ENCODE measurements at regions not wholly inside any gene's neighbourhood (a gene's known extent, or its start where the extent isn't known, plus 50 kb on each side); places are given as distances from the start of the nearest gene placed in this dataset.

DNA sequence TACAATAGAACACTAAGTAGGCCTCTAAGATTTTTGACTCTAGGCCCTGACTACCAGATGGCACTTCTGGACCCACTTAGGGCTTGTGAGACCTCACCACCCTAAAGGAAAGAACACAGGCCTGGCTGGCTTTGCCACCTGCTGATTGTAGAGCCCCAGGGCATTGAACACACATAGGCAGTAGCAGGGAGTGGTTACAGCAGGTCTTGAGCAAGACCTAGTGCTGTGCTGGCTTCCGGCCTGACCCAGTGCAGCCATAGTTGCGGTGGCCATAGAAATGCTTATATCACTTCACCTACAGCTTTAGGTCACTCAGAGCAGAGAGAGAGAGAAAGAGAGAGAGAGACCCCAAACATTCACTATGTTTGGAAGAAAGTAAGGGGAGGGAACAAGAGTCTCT, 223.2 kb downstream of the LRATD1 start:
- no peaks in the 10 kb centered on the region for H3K36me3 ChIP-seq (ENCODE audit: control insufficient read depth, insufficient read depth, low read length)
- no TSS peak for BruUV-seq (replicated peaks)
- ChIA-PET POLR2A (no interaction called here), CTCF (no interaction called here)
- intact Hi-C loops (cut with micrococcal nuclease; ENCODE audit: unreplicated experiment): no loop called here
- DNase-seq (ENCODE audit: low read depth, low spot score): no peak
- no peak overlapping the region for H3K4me3 ChIP-seq (ENCODE audit: low read depth in 2 of 2, low read length in 2 of 2)
- no peak overlapping the region for H3K27ac ChIP-seq (ENCODE audit: low read length)
- ATAC-seq: no peak
- no peaks in the 10 kb centered on the region for H3K27me3 ChIP-seq (ENCODE audit: control insufficient read depth, insufficient read depth, low read length)
- TF ChIP-seq TCF7L2 (IDR thresholded peaks at IDR 0.05; ENCODE audit: low read depth, low read length) (no peak), POLR2AphosphoS5 (IDR thresholded peaks at IDR 0.05; ENCODE audit: low read depth, low read length) (no peak), SIN3A (IDR thresholded peaks at IDR 0.05; ENCODE audit: borderline replicate concordance, insufficient read depth, low read depth, low read length) (no peak)
- TF ChIP-seq, protein P1, sequence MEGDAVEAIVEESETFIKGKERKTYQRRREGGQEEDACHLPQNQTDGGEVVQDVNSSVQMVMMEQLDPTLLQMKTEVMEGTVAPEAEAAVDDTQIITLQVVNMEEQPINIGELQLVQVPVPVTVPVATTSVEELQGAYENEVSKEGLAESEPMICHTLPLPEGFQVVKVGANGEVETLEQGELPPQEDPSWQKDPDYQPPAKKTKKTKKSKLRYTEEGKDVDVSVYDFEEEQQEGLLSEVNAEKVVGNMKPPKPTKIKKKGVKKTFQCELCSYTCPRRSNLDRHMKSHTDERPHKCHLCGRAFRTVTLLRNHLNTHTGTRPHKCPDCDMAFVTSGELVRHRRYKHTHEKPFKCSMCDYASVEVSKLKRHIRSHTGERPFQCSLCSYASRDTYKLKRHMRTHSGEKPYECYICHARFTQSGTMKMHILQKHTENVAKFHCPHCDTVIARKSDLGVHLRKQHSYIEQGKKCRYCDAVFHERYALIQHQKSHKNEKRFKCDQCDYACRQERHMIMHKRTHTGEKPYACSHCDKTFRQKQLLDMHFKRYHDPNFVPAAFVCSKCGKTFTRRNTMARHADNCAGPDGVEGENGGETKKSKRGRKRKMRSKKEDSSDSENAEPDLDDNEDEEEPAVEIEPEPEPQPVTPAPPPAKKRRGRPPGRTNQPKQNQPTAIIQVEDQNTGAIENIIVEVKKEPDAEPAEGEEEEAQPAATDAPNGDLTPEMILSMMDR (IDR thresholded peaks at IDR 0.05): no peak
- TF ChIP-seq, protein P2, sequence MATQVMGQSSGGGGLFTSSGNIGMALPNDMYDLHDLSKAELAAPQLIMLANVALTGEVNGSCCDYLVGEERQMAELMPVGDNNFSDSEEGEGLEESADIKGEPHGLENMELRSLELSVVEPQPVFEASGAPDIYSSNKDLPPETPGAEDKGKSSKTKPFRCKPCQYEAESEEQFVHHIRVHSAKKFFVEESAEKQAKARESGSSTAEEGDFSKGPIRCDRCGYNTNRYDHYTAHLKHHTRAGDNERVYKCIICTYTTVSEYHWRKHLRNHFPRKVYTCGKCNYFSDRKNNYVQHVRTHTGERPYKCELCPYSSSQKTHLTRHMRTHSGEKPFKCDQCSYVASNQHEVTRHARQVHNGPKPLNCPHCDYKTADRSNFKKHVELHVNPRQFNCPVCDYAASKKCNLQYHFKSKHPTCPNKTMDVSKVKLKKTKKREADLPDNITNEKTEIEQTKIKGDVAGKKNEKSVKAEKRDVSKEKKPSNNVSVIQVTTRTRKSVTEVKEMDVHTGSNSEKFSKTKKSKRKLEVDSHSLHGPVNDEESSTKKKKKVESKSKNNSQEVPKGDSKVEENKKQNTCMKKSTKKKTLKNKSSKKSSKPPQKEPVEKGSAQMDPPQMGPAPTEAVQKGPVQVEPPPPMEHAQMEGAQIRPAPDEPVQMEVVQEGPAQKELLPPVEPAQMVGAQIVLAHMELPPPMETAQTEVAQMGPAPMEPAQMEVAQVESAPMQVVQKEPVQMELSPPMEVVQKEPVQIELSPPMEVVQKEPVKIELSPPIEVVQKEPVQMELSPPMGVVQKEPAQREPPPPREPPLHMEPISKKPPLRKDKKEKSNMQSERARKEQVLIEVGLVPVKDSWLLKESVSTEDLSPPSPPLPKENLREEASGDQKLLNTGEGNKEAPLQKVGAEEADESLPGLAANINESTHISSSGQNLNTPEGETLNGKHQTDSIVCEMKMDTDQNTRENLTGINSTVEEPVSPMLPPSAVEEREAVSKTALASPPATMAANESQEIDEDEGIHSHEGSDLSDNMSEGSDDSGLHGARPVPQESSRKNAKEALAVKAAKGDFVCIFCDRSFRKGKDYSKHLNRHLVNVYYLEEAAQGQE (IDR thresholded peaks at IDR 0.05; ENCODE audit: insufficient read depth in 1 of 2, low read depth in 2 of 2, low read length in 1 of 2): no peak
- H3K4me1 ChIP-seq (ENCODE audit: control insufficient read depth, insufficient read depth, low read length): no peaks in the 10 kb centered on the region
- H3K9me3 ChIP-seq (ENCODE audit: control insufficient read depth, insufficient read depth, low read depth, low read length): no peaks in the 10 kb centered on the region
- in situ Hi-C loops (cut with HindIII; ENCODE audit: low pct_unique_long_range_greater_than_20kb, low sequenced_read_pairs): no loop called here

DNA sequence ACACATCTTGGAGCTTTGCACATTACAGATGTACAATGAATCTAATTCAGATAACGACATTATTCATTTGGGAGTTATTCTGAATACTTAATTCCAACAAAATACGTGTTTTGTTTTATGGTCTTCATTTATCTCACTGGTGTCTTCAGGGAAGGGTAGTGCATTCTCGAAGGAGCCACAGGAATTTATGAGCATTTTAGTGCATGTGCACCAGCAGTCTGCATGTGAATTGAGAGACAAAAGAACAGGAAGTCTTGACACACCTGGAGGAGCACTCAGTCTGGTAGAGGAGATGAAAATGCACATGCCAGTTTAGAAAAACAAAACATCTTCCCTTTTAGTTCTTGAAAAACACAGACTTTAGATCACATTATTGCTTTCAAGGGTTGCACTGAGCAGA, 228.7 kb downstream of the LRATD1 start:
- no peak for DNase-seq (ENCODE audit: low read depth, low spot score)

More for the DNA sequence above, 228.7 kb downstream of the LRATD1 start:
- no peak for ATAC-seq
- in situ Hi-C loops (cut with HindIII; ENCODE audit: low pct_unique_long_range_greater_than_20kb, low sequenced_read_pairs) (no loop called here), intact Hi-C loops (cut with micrococcal nuclease; ENCODE audit: unreplicated experiment) (no loop called here)
- no TSS peak for BruUV-seq (replicated peaks)
- H3K27me3 ChIP-seq (ENCODE audit: control insufficient read depth, insufficient read depth, low read length): no peaks in the 10 kb centered on the region
- H3K9me3 ChIP-seq (ENCODE audit: control insufficient read depth, insufficient read depth, low read depth, low read length): no peaks in the 10 kb centered on the region
- TF ChIP-seq, protein P2 (IDR thresholded peaks at IDR 0.05; ENCODE audit: insufficient read depth in 1 of 2, low read depth in 2 of 2, low read length in 1 of 2): no peak
- TF ChIP-seq POLR2AphosphoS5 (IDR thresholded peaks at IDR 0.05; ENCODE audit: low read depth, low read length): no peak
- TF ChIP-seq TCF7L2 (IDR thresholded peaks at IDR 0.05; ENCODE audit: low read depth, low read length): no peak
- no peak for TF ChIP-seq SIN3A (IDR thresholded peaks at IDR 0.05; ENCODE audit: borderline replicate concordance, insufficient read depth, low read depth, low read length)
- TF ChIP-seq, protein P1 (IDR thresholded peaks at IDR 0.05): no peak
- H3K4me3 ChIP-seq (ENCODE audit: low read depth in 2 of 2, low read length in 2 of 2): no peak overlapping the region
- no peak overlapping the region for H3K27ac ChIP-seq (ENCODE audit: low read length)
- no peaks in the 10 kb centered on the region for H3K4me1 ChIP-seq (ENCODE audit: control insufficient read depth, insufficient read depth, low read length)
- CTCF ChIA-PET: no interaction called here
- no peaks in the 10 kb centered on the region for H3K36me3 ChIP-seq (ENCODE audit: control insufficient read depth, insufficient read depth, low read length)
- POLR2A ChIA-PET: no interaction called here

Data from Panc1 (cell line).